ENCODE measurements at regions not wholly inside any gene's neighbourhood (a gene's known extent, or its start where the extent isn't known, plus 50 kb on each side); places are given as distances from the start of the nearest gene placed in this dataset.

DNA sequence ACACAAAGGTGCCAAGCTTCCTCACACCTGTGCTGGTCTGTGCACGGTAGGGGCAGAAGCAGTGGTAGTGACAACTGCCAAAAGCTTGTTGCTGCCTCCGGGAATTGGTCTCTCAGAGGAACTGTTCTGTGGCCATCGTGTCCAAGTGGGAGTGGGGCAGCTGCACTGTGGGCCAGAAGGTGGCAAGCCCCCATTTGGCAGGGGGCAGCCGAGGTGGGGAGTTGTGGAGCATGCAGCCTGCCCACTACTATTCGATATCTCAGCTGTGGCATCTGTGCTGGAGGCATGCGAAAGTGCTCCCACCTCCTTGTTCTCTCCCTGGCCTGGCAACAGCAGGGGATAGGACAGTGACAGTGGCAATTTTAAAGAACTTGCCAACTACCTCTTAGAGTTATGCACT is 192.8 kb downstream of the TBX22 start:
- no peak for FAIRE-seq
- CTCF ChIA-PET (ENCODE audit: partially characterized antibody), result no interaction called here
- no peak for TF ChIP-seq RNF2 (IDR thresholded peaks at IDR 0.05; ENCODE audit: borderline replicate concordance, low read depth, low read length, missing control alignments, poor library complexity, severe bottlenecking)
- no peak for TF ChIP-seq GABPA (IDR thresholded peaks at IDR 0.05; ENCODE audit: borderline replicate concordance, insufficient read depth, low read length)
- no peak for TF ChIP-seq POLR2A (IDR thresholded peaks at IDR 0.05; ENCODE audit: control extremely low read depth in 1 of 2, low read depth in 2 of 2, low read length in 2 of 2)
- no peak for TF ChIP-seq RFX5 (IDR thresholded peaks at IDR 0.05; ENCODE audit: borderline replicate concordance, low read depth, low read length)
- no peak for TF ChIP-seq EZH2 (IDR thresholded peaks at IDR 0.05; ENCODE audit: low read depth, low read length, severe bottlenecking)
- no peak for TF ChIP-seq SP2 (IDR thresholded peaks at IDR 0.05; ENCODE audit: low read length)
- no peak for TF ChIP-seq CHD2 (IDR thresholded peaks at IDR 0.05; ENCODE audit: low read length)
- TF ChIP-seq BRCA1 (IDR thresholded peaks at IDR 0.05; ENCODE audit: low read depth, low read length), result no peak
- TF ChIP-seq KDM4A (IDR thresholded peaks at IDR 0.05; ENCODE audit: low read depth, low read length, severe bottlenecking), result no peak
- no peak for TF ChIP-seq TCF12 (IDR thresholded peaks at IDR 0.05; ENCODE audit: low read depth, low read length)
- TF ChIP-seq CEBPB (IDR thresholded peaks at IDR 0.05; ENCODE audit: low read depth, low read length), result no peak
- no peak for TF ChIP-seq SIN3A (conservative IDR thresholded peaks at IDR 0.05 in 1 of 2, IDR thresholded peaks at IDR 0.05 in 1 of 2; ENCODE audit: low read depth in 1 of 2, low read length in 2 of 2)
- no peak for TF ChIP-seq KDM5A (IDR thresholded peaks at IDR 0.05; ENCODE audit: low read length)
- TF ChIP-seq TEAD4 (IDR thresholded peaks at IDR 0.05; ENCODE audit: low read depth, low read length), result no peak
- TF ChIP-seq CREB1 (IDR thresholded peaks at IDR 0.05), result no peak
- TF ChIP-seq POLR2AphosphoS5 (IDR thresholded peaks at IDR 0.05; ENCODE audit: low read depth, low read length), result no peak
- TF ChIP-seq ASH2L (IDR thresholded peaks at IDR 0.05; ENCODE audit: low read length), result no peak

More for the DNA sequence above, 192.8 kb downstream of the TBX22 start:
- H2BK20ac ChIP-seq (ENCODE audit: low read length), result no peak overlapping the region
- no peaks in the 10 kb centered on the region for H3K36me3 ChIP-seq (ENCODE audit: control insufficient read depth in 2 of 4, insufficient read depth in 4 of 4, low read length in 3 of 4)
- no peak overlapping the region for H4K5ac ChIP-seq (ENCODE audit: insufficient read length, low read depth, low read length)
- no peaks in the 10 kb centered on the region for H3K23me2 ChIP-seq (ENCODE audit: low read depth, low read length)
- no peak overlapping the region for H3K4me3 ChIP-seq (ENCODE audit: extremely low read depth in 1 of 4, insufficient read depth in 2 of 4, low read depth in 3 of 4, low read length in 4 of 4)
- H2BK120ac ChIP-seq (replicated peaks; ENCODE audit: low read depth, low read length), result no peak overlapping the region
- no peak overlapping the region for H2AK5ac ChIP-seq (ENCODE audit: low read depth, low read length)
- H3K4me2 ChIP-seq (ENCODE audit: insufficient read depth in 1 of 2, low read depth in 2 of 2, low read length in 2 of 2), result no peak overlapping the region
- H3K4ac ChIP-seq (replicated peaks; ENCODE audit: insufficient read length, low read depth, low read length), result no peak overlapping the region
- no peak overlapping the region for H3K23ac ChIP-seq (ENCODE audit: insufficient read length)
- H3K9ac ChIP-seq (replicated peaks in 1 of 4; ENCODE audit: extremely low read depth in 1 of 4, low read depth in 3 of 4, low read length in 3 of 4), result no peak overlapping the region
- no peaks in the 10 kb centered on the region for H4K20me1 ChIP-seq (replicated peaks in 1 of 2; ENCODE audit: control insufficient read depth in 1 of 2, insufficient read depth in 2 of 2, low read length in 2 of 2)
- H3K4me1 ChIP-seq (replicated peaks in 1 of 4; ENCODE audit: control insufficient read depth in 3 of 4, insufficient read depth in 4 of 4, low read length in 3 of 4), result no peaks in the 10 kb centered on the region
- DNase-seq (ENCODE audit: low read depth in 1 of 2, low spot score in 2 of 2), result no peak
- no peak overlapping the region for H2BK15ac ChIP-seq (ENCODE audit: low read length)
- no peak overlapping the region for H3K56ac ChIP-seq (replicated peaks; ENCODE audit: insufficient read length, low read depth, low read length)
- H3K9me3 ChIP-seq (ENCODE audit: insufficient read depth in 2 of 2, low read depth in 1 of 2, low read length in 1 of 2), result no peaks in the 10 kb centered on the region; a peak in 1 of 4 replicates
- no peak overlapping the region for H2BK5ac ChIP-seq (ENCODE audit: low read depth, low read length)
- no peak overlapping the region for H4K91ac ChIP-seq (replicated peaks; ENCODE audit: insufficient read length, low read length)
- no peak overlapping the region for H3K18ac ChIP-seq (ENCODE audit: extremely low read depth, low read length)
- 71% methylated on average over 1 of the region's 6 CpGs; no CpG with 5 or more reads in 1 of the 2 experiments for WGBS, 2 experiments (ENCODE audit: extremely low coverage in 1 of 2, insufficient coverage in 1 of 2, insufficient read length in 1 of 2, insufficient replicate concordance in 2 of 2, low coverage in 1 of 2, low lambda C conversion rate in 2 of 2, missing lambda C conversion rate in 1 of 2)
- H2AFZ ChIP-seq (ENCODE audit: low read length), result no peak overlapping the region
- H3K79me2 ChIP-seq (ENCODE audit: control insufficient read depth in 1 of 2, insufficient read depth in 2 of 2, low read length in 2 of 2), result no peaks in the 10 kb centered on the region
- no peak overlapping the region for H3K27ac ChIP-seq (ENCODE audit: low read depth, low read length)
- H4K8ac ChIP-seq (ENCODE audit: extremely low read depth, insufficient read depth, low read length), result no peak overlapping the region
- no peaks in the 10 kb centered on the region for H3K27me3 ChIP-seq (replicated peaks in 1 of 4; ENCODE audit: control insufficient read depth in 3 of 4, extremely low read depth in 1 of 4, insufficient read depth in 3 of 4, low read length in 3 of 4)
- no peak overlapping the region for H2BK12ac ChIP-seq (ENCODE audit: low read depth, low read length)
- H3K79me1 ChIP-seq (ENCODE audit: low read depth, low read length), result no peaks in the 10 kb centered on the region
- no peak overlapping the region for H3K14ac ChIP-seq (ENCODE audit: insufficient read length)
- POLR2A ChIA-PET (ENCODE audit: partially characterized antibody), result no interaction called here
